ENCODE measurements at regions not wholly inside any gene's neighbourhood (a gene's known extent, or its start where the extent isn't known, plus 50 kb on each side); places are given as distances from the start of the nearest gene placed in this dataset.

DNA sequence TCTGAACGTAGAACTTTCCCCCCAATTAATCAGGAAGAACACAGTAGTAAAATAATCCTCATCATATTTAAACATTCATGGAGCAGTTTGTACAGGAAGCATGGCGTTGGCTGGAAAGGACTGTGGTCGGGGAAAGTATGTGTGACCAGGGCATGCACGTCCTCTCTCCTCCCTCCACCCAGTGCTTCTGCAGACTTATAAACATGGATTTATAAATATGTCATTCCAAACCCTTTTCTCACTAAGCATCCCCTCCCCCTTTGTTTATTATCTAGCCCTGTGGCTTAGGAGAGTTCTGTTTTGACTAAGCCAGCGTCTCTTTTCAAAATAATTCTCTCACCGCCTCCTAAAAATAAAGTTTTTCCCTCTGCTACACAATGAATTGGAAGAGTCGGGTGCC lies 70.4 kb upstream of the DAP start:
- Histone ChIP-seq H3K9me3 (ENCODE audit: insufficient read depth in 2 of 2, low read depth in 1 of 2, low read length in 1 of 2) (no peaks in the 10 kb centered on the region), H3K4me1 (replicated peaks in 1 of 4; ENCODE audit: control insufficient read depth in 3 of 4, insufficient read depth in 4 of 4, low read length in 3 of 4) (no peaks in the 10 kb centered on the region), H4K8ac (ENCODE audit: extremely low read depth, insufficient read depth, low read length) (no peak overlapping the region), H2BK5ac (ENCODE audit: low read depth, low read length) (no peak overlapping the region), H4K5ac (ENCODE audit: insufficient read length, low read depth, low read length) (no peak overlapping the region), H2AFZ (ENCODE audit: low read length) (no peak overlapping the region), H3K4me3 (ENCODE audit: extremely low read depth in 1 of 4, insufficient read depth in 2 of 4, low read depth in 3 of 4, low read length in 4 of 4) (no peak overlapping the region), H3K27me3 (replicated peaks in 1 of 4; ENCODE audit: control insufficient read depth in 3 of 4, extremely low read depth in 1 of 4, insufficient read depth in 3 of 4, low read length in 3 of 4) (no peaks in the 10 kb centered on the region), H3K18ac (ENCODE audit: extremely low read depth, low read length) (no peak overlapping the region), H4K91ac (replicated peaks; ENCODE audit: insufficient read length, low read length) (no peak overlapping the region), H2BK15ac (ENCODE audit: low read length) (no peak overlapping the region), H3K27ac (ENCODE audit: low read depth, low read length) (no peak overlapping the region), H2AK5ac (ENCODE audit: low read depth, low read length) (no peak overlapping the region), H3K56ac (replicated peaks; ENCODE audit: insufficient read length, low read depth, low read length) (no peak overlapping the region), H2BK12ac (ENCODE audit: low read depth, low read length) (no peak overlapping the region), H3K23me2 (ENCODE audit: low read depth, low read length) (no peaks in the 10 kb centered on the region), H4K20me1 (replicated peaks in 1 of 2; ENCODE audit: control insufficient read depth in 1 of 2, insufficient read depth in 2 of 2, low read length in 2 of 2) (no peaks in the 10 kb centered on the region), H2BK20ac (ENCODE audit: low read length) (no peak overlapping the region), H3K14ac (ENCODE audit: insufficient read length) (no peak overlapping the region), H3K4ac (replicated peaks; ENCODE audit: insufficient read length, low read depth, low read length) (no peak overlapping the region), H2BK120ac (replicated peaks; ENCODE audit: low read depth, low read length) (no peak overlapping the region), H3K79me1 (ENCODE audit: low read depth, low read length) (no peaks in the 10 kb centered on the region), H3K9ac (replicated peaks in 1 of 4; ENCODE audit: extremely low read depth in 1 of 4, low read depth in 3 of 4, low read length in 3 of 4) (no peak overlapping the region), H3K4me2 (ENCODE audit: insufficient read depth in 1 of 2, low read depth in 2 of 2, low read length in 2 of 2) (no peak overlapping the region), H3K79me2 (ENCODE audit: control insufficient read depth in 1 of 2, insufficient read depth in 2 of 2, low read length in 2 of 2) (no peaks in the 10 kb centered on the region), H3K23ac (ENCODE audit: insufficient read length) (no peak overlapping the region), H3K36me3 (ENCODE audit: control insufficient read depth in 2 of 4, insufficient read depth in 4 of 4, low read length in 3 of 4) (no peaks in the 10 kb centered on the region)
- DNase-seq (ENCODE audit: low read depth in 1 of 2, low spot score in 2 of 2), result no peak
- POLR2A ChIA-PET (ENCODE audit: partially characterized antibody), result no interaction called here
- TF ChIP-seq POLR2A (IDR thresholded peaks at IDR 0.05; ENCODE audit: control extremely low read depth in 1 of 2, low read depth in 2 of 2, low read length in 2 of 2) (no peak), TEAD4 (IDR thresholded peaks at IDR 0.05; ENCODE audit: low read depth, low read length) (no peak), EZH2 (IDR thresholded peaks at IDR 0.05; ENCODE audit: low read depth, low read length, severe bottlenecking) (no peak), CBX8 (IDR thresholded peaks at IDR 0.05; ENCODE audit: borderline replicate concordance, low read depth, low read length) (no peak), KDM4A (IDR thresholded peaks at IDR 0.05; ENCODE audit: low read depth, low read length, severe bottlenecking) (no peak), TAF1 (IDR thresholded peaks at IDR 0.05; ENCODE audit: low read depth, low read length) (no peak), CREB1 (IDR thresholded peaks at IDR 0.05) (no peak), SUZ12 (IDR thresholded peaks at IDR 0.05; ENCODE audit: low read length) (no peak)
- TF ChIP-seq, protein P1, sequence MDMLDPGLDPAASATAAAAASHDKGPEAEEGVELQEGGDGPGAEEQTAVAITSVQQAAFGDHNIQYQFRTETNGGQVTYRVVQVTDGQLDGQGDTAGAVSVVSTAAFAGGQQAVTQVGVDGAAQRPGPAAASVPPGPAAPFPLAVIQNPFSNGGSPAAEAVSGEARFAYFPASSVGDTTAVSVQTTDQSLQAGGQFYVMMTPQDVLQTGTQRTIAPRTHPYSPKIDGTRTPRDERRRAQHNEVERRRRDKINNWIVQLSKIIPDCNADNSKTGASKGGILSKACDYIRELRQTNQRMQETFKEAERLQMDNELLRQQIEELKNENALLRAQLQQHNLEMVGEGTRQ (IDR thresholded peaks at IDR 0.05; ENCODE audit: low read length), result no peak
- TF ChIP-seq, protein P2, sequence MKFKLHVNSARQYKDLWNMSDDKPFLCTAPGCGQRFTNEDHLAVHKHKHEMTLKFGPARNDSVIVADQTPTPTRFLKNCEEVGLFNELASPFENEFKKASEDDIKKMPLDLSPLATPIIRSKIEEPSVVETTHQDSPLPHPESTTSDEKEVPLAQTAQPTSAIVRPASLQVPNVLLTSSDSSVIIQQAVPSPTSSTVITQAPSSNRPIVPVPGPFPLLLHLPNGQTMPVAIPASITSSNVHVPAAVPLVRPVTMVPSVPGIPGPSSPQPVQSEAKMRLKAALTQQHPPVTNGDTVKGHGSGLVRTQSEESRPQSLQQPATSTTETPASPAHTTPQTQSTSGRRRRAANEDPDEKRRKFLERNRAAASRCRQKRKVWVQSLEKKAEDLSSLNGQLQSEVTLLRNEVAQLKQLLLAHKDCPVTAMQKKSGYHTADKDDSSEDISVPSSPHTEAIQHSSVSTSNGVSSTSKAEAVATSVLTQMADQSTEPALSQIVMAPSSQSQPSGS (IDR thresholded peaks at IDR 0.05; ENCODE audit: low read length), result no peak
- FAIRE-seq, result no peak
- CTCF ChIA-PET (ENCODE audit: partially characterized antibody), result interaction anchor here (0.7 kb wide), 1 partner anchor 79 kb away, joined by 3 read pairs; no protein-coding TSS in a partner anchor
- 92% methylated on average over 7 of the region's 7 CpGs; no CpG with 5 or more reads in 1 of the 2 experiments for WGBS, 2 experiments (ENCODE audit: extremely low coverage in 1 of 2, insufficient coverage in 1 of 2, insufficient read length in 1 of 2, insufficient replicate concordance in 2 of 2, low coverage in 1 of 2, low lambda C conversion rate in 2 of 2, missing lambda C conversion rate in 1 of 2)

All from H1 (cell line).